ENCODE measurements at regions not wholly inside any gene's neighbourhood (a gene's known extent, or its start where the extent isn't known, plus 50 kb on each side); places are given as distances from the start of the nearest gene placed in this dataset.

GRCh38 chr12:115650026-115650425, 627.5 kb downstream of the MED13L start:
- TF ChIP-seq SIX5 (IDR thresholded peaks at IDR 0.05; ENCODE audit: borderline replicate concordance in 1 of 2, insufficient read depth in 1 of 2, low read depth in 1 of 2, low read length in 2 of 2), result no peak
- TF ChIP-seq EZH2 (IDR thresholded peaks at IDR 0.05; ENCODE audit: borderline replicate concordance, low read depth, low read length), result no peak
- TF ChIP-seq PRPF4 (IDR thresholded peaks at IDR 0.05; ENCODE audit: insufficient read depth, low read depth, low read length, poor library complexity, severe bottlenecking), result no peak
- no peak for TF ChIP-seq MAFK (IDR thresholded peaks at IDR 0.05; ENCODE audit: low read length)
- TF ChIP-seq E2F1 (CRISPR knock-in tag; IDR thresholded peaks at IDR 0.05), result no peak
- no peak for TF ChIP-seq HMG20B (CRISPR knock-in tag; IDR thresholded peaks at IDR 0.05)
- no peak for TF ChIP-seq GTF2F1 (IDR thresholded peaks at IDR 0.05; ENCODE audit: low read depth, low read length)
- TF ChIP-seq ETS1 (conservative IDR thresholded peaks at IDR 0.05; ENCODE audit: control insufficient read depth, low read depth, low read length), result no peak
- TF ChIP-seq SREBF1 (IDR thresholded peaks at IDR 0.05; ENCODE audit: borderline replicate concordance, low read depth, low read length), result no peak
- no peak for TF ChIP-seq MYC (IDR thresholded peaks at IDR 0.05; ENCODE audit: low read depth, low read length)
- TF ChIP-seq MYC (CRISPR knock-in tag; IDR thresholded peaks at IDR 0.05; ENCODE audit: borderline replicate concordance, low read depth), result no peak
- TF ChIP-seq GMEB1 (CRISPR knock-in tag; IDR thresholded peaks at IDR 0.05), result no peak
- no peak for TF ChIP-seq CTCF (IDR thresholded peaks at IDR 0.05 in 2 of 3, conservative IDR thresholded peaks at IDR 0.05 in 1 of 3; ENCODE audit: insufficient read depth in 2 of 3, low read depth in 1 of 3, low read length in 3 of 3)

All from K562 (cell line).